Epithelial cell of esophagus (primary cell): ENCODE measurements at regions not wholly inside any gene's neighbourhood (a gene's known extent, or its start where the extent isn't known, plus 50 kb on each side); places are given as distances from the start of the nearest gene placed in this dataset.

Source experiments
- DNase-seq: peaks from one replicate; pipeline ENCODE4 v3.0.0; 2010; ENCODE audit warnings: low read depth
- H3K4me3 ChIP-seq: 2 replicates; pipeline ENCODE4 v1.5.1; 2011; ENCODE audit warnings: mild to moderate bottlenecking, low read length, control low read depth
- TF ChIP-seq, protein P1 (sequence below): IDR thresholded peaks from 2 replicates; pipeline ENCODE4 v1.5.1; 2011; ENCODE audit warnings: low read depth, mild to moderate bottlenecking, low read length, control low read depth, inconsistent platforms; ENCODE audit not compliant: insufficient read depth; ENCODE audit errors: missing control alignments

DNA sequence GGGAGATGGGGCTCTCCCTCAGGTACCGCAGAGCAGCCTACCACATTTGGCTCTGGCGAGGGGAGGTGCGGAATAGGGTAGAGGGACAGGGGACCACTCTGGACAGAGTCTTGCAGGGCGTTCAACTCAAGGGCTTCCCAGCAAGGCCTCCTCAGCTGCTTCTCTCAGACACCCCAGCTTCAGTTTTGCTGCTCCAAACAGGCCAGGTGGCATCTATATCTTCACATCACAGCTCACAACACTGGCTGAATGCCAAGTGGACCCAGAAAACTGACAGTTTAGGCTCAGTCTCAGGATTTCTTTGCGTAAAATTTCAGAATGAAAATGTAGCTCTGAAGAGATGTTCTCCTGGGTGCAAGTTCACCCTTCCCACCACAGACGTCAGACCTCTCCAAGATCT is 592.6 kb upstream of the ADAMTS16 start:
- TF ChIP-seq, protein P1, sequence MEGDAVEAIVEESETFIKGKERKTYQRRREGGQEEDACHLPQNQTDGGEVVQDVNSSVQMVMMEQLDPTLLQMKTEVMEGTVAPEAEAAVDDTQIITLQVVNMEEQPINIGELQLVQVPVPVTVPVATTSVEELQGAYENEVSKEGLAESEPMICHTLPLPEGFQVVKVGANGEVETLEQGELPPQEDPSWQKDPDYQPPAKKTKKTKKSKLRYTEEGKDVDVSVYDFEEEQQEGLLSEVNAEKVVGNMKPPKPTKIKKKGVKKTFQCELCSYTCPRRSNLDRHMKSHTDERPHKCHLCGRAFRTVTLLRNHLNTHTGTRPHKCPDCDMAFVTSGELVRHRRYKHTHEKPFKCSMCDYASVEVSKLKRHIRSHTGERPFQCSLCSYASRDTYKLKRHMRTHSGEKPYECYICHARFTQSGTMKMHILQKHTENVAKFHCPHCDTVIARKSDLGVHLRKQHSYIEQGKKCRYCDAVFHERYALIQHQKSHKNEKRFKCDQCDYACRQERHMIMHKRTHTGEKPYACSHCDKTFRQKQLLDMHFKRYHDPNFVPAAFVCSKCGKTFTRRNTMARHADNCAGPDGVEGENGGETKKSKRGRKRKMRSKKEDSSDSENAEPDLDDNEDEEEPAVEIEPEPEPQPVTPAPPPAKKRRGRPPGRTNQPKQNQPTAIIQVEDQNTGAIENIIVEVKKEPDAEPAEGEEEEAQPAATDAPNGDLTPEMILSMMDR, result no peak
- DNase-seq, result no peak
- no peak overlapping the region for H3K4me3 ChIP-seq

GRCh38 chr5:4548341-4548740 is 591.8 kb upstream of the ADAMTS16 start:
- TF ChIP-seq, protein P1, result no peak
- H3K4me3 ChIP-seq, result no peak overlapping the region
- DNase-seq, result no peak

- no peak overlapping the region for H3K4me3 ChIP-seq
- DNase-seq, result no peak
- TF ChIP-seq, protein P1, result no peak
These were observed 590.8 kb upstream of the ADAMTS16 start for GRCh38 chr5:4549351-4549750.

- TF ChIP-seq, protein P1, result no peak
- no peak overlapping the region for H3K4me3 ChIP-seq
- DNase-seq, result no peak
These were observed 589.1 kb upstream of the ADAMTS16 start for GRCh38 chr5:4551034-4551433.

DNA sequence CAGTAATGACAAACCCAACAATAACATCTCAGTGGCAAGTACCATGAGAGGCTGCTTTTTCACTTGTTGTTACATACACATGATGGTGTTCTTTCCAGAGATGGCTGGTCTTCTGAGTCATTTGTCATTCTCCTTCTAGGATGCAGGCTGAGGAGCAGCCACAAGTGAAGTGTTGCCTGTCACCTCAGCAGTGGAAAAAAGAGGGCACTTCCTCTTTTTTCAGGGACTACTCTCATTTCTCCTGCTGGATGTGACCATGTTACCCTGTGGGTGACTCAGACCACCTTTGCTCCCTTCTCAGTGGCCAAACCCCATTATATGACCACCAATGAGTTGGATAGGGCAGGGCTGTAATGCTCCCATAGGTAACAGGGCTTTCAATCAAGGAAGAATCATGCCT is 587.0 kb upstream of the ADAMTS16 start:
- DNase-seq, result no peak
- no peak overlapping the region for H3K4me3 ChIP-seq
- TF ChIP-seq, protein P1, result no peak

GRCh38 chr5:4553978-4554377 is 586.2 kb upstream of the ADAMTS16 start:
- no peak overlapping the region for H3K4me3 ChIP-seq
- TF ChIP-seq, protein P1, result no peak
- no peak for DNase-seq

DNA sequence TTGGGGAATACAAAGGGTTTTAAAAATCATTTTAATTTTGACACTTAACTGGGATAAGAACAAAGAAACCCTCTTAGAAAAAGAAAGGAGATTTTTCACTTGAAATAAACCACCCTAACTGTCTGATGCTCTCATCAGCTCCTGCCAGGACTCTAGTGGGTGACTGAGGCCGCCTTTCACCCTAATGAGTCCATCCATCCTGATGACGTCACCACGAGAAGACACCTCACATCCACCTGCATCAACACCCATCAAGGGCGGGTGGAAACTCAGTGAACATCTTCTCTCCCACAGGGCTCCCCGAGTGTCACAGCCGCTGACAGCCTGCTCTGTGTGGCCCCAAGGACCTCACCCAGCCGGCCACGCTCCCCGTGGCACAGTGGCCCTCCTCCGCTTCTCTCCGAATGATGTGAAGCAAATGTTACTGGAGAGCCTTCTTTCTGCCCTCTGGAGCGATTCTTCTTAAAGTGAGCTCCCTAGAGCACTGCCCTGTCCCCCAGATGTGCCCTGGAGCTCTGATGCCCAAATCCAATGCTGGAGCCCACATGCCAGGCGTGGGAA is 584.3 kb upstream of the ADAMTS16 start:
- TF ChIP-seq, protein P1, result no peak
- no peak for DNase-seq
- no peak overlapping the region for H3K4me3 ChIP-seq
